Kidney (tissue), 13 donors: ENCODE measurements at regions not wholly inside any gene's neighbourhood (a gene's known extent, or its start where the extent isn't known, plus 50 kb on each side); places are given as distances from the start of the nearest gene placed in this dataset.
A peak's percentile ranks its signal among the peaks of the same experiment; 100 is the strongest.

Experiments
- DNase-seq, 5 donors: peaks; one replicate each; pipeline ENCODE4 v3.0.0-alpha.2; 2013 to 2020
- FAIRE-seq: peaks from 2 replicates; lab custom pipeline; 2012; peaks lifted over from hg19 to GRCh38; lab: Jason Lieb, UNC
- H3K27ac ChIP-seq, 2 donors: one replicate each; pipeline ENCODE4 v1.7.0; 2013; ENCODE audit warnings: low read depth in 2 of 2, low read length in 2 of 2, inconsistent platforms in 1 of 2
- H3K27me3 ChIP-seq: one replicate; pipeline ENCODE4 v1.7.1; 2013; ENCODE audit warnings: low read length, inconsistent platforms; ENCODE audit not compliant: control insufficient read depth, insufficient read depth
- H3K36me3 ChIP-seq, 3 donors: one replicate each; pipeline versions ENCODE4 v1.7.0 to v1.7.1; 2013; ENCODE audit warnings: low read length in 3 of 3, control low read depth in 1 of 3, inconsistent platforms in 1 of 3; ENCODE audit not compliant: insufficient read depth in 3 of 3, control insufficient read depth in 2 of 3
- H3K4me1 ChIP-seq, 3 donors: one replicate each; pipeline versions ENCODE4 v1.7.0 to v1.7.1; 2013; ENCODE audit warnings: low read length in 3 of 3, inconsistent platforms in 1 of 3, low read depth in 1 of 3; ENCODE audit not compliant: control insufficient read depth in 2 of 3, insufficient read depth in 2 of 3
- H3K4me3 ChIP-seq, 3 donors: one replicate each; pipeline versions ENCODE4 v1.7.0 to v1.8.1; 2013; ENCODE audit warnings: low read length in 3 of 3, control low read depth in 1 of 3, inconsistent platforms in 1 of 3
- H3K9ac ChIP-seq, 3 donors: one replicate each; pipeline versions ENCODE4 v1.7.0 to v1.7.1; 2013; ENCODE audit warnings: low read length in 3 of 3, control low read depth in 1 of 3, inconsistent platforms in 1 of 3
- H3K9me3 ChIP-seq, 3 donors: one replicate each; pipeline versions ENCODE4 v1.7.0 to v1.7.1; 2013; ENCODE audit warnings: low read length in 3 of 3, control low read depth in 1 of 3, inconsistent platforms in 1 of 3; ENCODE audit not compliant: control insufficient read depth in 2 of 3, insufficient read depth in 1 of 3
- CTCF ChIP-seq: IDR thresholded peaks from 3 replicates; pipeline ENCODE4 v1.5.1; 2012; ENCODE audit warnings: mild to moderate bottlenecking, moderate library complexity, borderline replicate concordance; ENCODE audit not compliant: insufficient read depth; ENCODE audit errors: extremely low read depth
- intact Hi-C: fragments of 100-400 bp; cut with DNase I; formaldehyde crosslinking; loops from one replicate; pipeline ENCODE4 v1.11.1; 2022
- donor health status: control.
- donor health status: control.
- donor health status: control.
- donor health status: control.
- donor health status: control.
- donor health status: DM: yes; HTN: yes; CAD: no.
- donor health status: Normal renal cell carcinoma (clear cell type).

GRCh38 chr6:6812427-6812826 is 223.9 kb downstream of the LY86 start:
- FAIRE-seq (no peak), DNase-seq (peak in 1 of 5 donors; percentile 15)
- H3K9me3 ChIP-seq: no peaks in the 10 kb centered on the region
- no peak for TF ChIP-seq CTCF
- no peak overlapping the region for H3K27ac ChIP-seq
- intact Hi-C loops: no loop called here
- no peak overlapping the region for H3K9ac ChIP-seq
- no peaks in the 10 kb centered on the region for H3K36me3 ChIP-seq
- H3K4me1 ChIP-seq: peaks cover 0 to 2% (median 0%) of the 10 kb centered on the region in 3 donors
- H3K4me3 ChIP-seq: no peak overlapping the region
- H3K27me3 ChIP-seq: no peaks in the 10 kb centered on the region

DNA sequence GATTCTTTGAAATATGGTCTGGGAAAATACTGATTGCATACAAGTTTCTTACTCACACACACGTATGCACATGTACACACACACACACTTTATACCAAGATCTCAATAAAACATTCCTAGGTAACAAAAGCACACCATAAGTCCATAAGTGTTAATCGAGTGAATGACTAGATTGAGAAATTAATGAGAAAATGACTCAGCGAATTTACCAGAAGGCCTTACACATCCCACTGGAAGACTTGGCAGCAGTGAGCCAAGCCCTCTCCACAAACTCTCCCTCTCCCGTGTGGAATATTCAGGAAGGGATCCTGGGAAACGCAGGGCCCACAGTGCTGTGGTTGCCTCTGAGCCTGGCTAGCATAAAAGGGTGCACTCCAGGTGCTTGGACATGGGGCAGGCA is 227.2 kb downstream of the LY86 start:
- intact Hi-C loops: no loop called here
- no peak overlapping the region for H3K4me3 ChIP-seq
- TF ChIP-seq CTCF: no peak

GRCh38 chr6:6816716-6817115 is 228.2 kb downstream of the LY86 start:
- FAIRE-seq: no peak
- no peak overlapping the region for H3K27ac ChIP-seq
- no peak for TF ChIP-seq CTCF
- no peaks in the 10 kb centered on the region for H3K36me3 ChIP-seq
- H3K9ac ChIP-seq: no peak overlapping the region
- no peak overlapping the region for H3K4me3 ChIP-seq
- DNase-seq: no peak
- H3K9me3 ChIP-seq: peaks cover 0 to under 1% (median 0%) of the 10 kb centered on the region in 3 donors
- intact Hi-C loops: no loop called here
- no peaks in the 10 kb centered on the region for H3K27me3 ChIP-seq
- H3K4me1 ChIP-seq: peaks cover 0 to 3% (median 0%) of the 10 kb centered on the region in 3 donors

More for the DNA sequence above, 227.2 kb downstream of the LY86 start:
- Histone ChIP-seq H3K36me3 (no peaks in the 10 kb centered on the region), H3K4me1 (peaks cover 0 to 3% (median 0%) of the 10 kb centered on the region in 3 donors), H3K27me3 (no peaks in the 10 kb centered on the region), H3K9me3 (no peaks in the 10 kb centered on the region), H3K9ac (no peak overlapping the region), H3K27ac (no peak overlapping the region)
- FAIRE-seq: no peak
- DNase-seq: peak in 1 of 5 donors; percentile 9

DNA sequence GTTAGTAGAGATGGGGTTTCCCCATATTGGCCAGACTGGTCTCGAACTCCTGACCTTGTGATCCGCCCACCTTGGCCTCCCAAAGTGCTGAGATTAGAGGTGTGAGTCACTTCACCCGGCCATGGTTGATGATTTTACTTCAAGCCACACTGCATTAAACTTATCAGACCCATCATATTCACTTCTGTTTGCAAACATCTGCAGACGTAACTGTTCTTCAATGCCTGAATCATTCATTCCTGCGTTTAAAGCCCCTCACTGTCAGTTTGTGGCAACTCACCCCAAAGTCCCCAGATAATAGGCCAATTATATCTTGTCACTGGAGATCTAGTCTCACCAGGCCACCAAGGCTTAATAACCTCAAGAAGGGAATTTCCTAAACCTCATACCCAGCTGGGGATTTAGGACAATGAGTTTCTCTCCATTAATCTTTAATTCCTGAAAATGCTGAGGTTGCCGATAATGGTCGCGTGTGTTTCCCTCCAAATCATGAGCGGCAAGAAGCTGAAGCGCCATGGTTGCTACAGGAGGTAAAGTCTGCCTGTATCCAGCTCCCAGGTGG is 229.6 kb downstream of the LY86 start:
- FAIRE-seq (no peak), DNase-seq (no peak)
- Histone ChIP-seq H3K36me3 (no peaks in the 10 kb centered on the region), H3K9me3 (peaks cover 0 to 2% (median 0%) of the 10 kb centered on the region in 3 donors), H3K27ac (no peak overlapping the region), H3K4me3 (no peak overlapping the region), H3K9ac (no peak overlapping the region), H3K27me3 (no peaks in the 10 kb centered on the region), H3K4me1 (peaks cover 0 to 2% (median 0%) of the 10 kb centered on the region in 3 donors)
- TF ChIP-seq CTCF: no peak
- intact Hi-C loops: no loop called here
